ENCODE measurements at regions not wholly inside any gene's neighbourhood (a gene's known extent, or its start where the extent isn't known, plus 50 kb on each side); places are given as distances from the start of the nearest gene placed in this dataset.
"Not testable (repeated sequence)": the region's sequence is repeated elsewhere in the genome, so short reads cannot be mapped to it uniquely, and the experiment has no call there.

- Mint-ChIP-seq H3K4me1 (peaks cover 18% of the 10 kb centered on the region), H3K27me3 (no peaks in the 10 kb centered on the region), H3K27ac (no peak overlapping the region), H3K36me3 (ENCODE audit: low read depth) (no peaks in the 10 kb centered on the region), H3K9me3 (no peaks in the 10 kb centered on the region), H3K4me3 (no peak overlapping the region)
- ChIA-PET CTCF (interaction anchor here (1.0 kb wide), 1 partner anchor 17 kb away, joined by 3 read pairs; no protein-coding TSS in a partner anchor), POLR2A (no interaction called here)
- DNase-seq: no peak
Observed at GRCh38 chr18:59848002-59848401, 51.8 kb upstream of the PMAIP1 start.

GRCh38 chr18:59847491-59847846 is 52.3 kb upstream of the PMAIP1 start:
- H3K4me3 Mint-ChIP-seq; H3K27me3 Mint-ChIP-seq; POLR2A ChIA-PET; H3K27ac Mint-ChIP-seq; H3K36me3 Mint-ChIP-seq (ENCODE audit: low read depth); DNase-seq; H3K9me3 Mint-ChIP-seq: not testable (repeated sequence)
- peaks cover 18% of the 10 kb centered on the region for H3K4me1 Mint-ChIP-seq
- CTCF ChIA-PET: interaction anchor here (0.6 to 1.2 kb wide), 2 partner anchors 10 to 146 kb away, joined by 3 to 4 read pairs; no protein-coding TSS in a partner anchor

- peak; percentile 41 for DNase-seq
- CTCF ChIA-PET: interaction anchor here (0.6 to 1.7 kb wide), 3 partner anchors 9 to 147 kb away, joined by 3 to 4 read pairs (median 3); no protein-coding TSS in a partner anchor
- Mint-ChIP-seq H3K9me3 (no peaks in the 10 kb centered on the region), H3K27ac (no peak overlapping the region), H3K36me3 (ENCODE audit: low read depth) (no peaks in the 10 kb centered on the region), H3K4me1 (peaks cover 18% of the 10 kb centered on the region), H3K4me3 (no peak overlapping the region), H3K27me3 (no peaks in the 10 kb centered on the region)
- POLR2A ChIA-PET: no interaction called here
Observed at GRCh38 chr18:59846814-59847490, 52.8 kb upstream of the PMAIP1 start.

DNA sequence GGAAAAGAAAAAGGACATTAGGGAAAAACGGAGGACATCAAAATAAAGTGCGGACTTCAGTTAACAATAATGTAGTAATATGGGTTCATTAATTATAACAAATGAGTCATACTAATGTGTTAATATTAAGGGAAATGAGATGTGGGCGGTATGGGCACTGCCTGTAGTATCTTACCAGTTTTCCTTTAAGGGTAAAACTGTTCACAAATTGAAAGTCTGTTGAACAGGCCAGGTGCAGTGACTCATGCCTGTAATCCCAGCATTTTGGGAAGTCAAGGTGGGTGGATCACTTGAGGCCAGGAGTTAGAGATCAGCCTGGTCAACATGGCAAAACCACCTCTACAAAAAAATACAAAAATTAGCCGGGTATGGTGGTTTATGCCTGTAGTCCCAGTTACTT is 56.8 kb upstream of the PMAIP1 start:
- peaks cover 14% of the 10 kb centered on the region for H3K4me1 Mint-ChIP-seq
- H3K36me3 Mint-ChIP-seq (ENCODE audit: low read depth): no peaks in the 10 kb centered on the region
- H3K27ac Mint-ChIP-seq: no peak overlapping the region
- DNase-seq: no peak
- POLR2A ChIA-PET: no interaction called here
- no peak overlapping the region for H3K4me3 Mint-ChIP-seq
- no peaks in the 10 kb centered on the region for H3K27me3 Mint-ChIP-seq
- CTCF ChIA-PET: no interaction called here
- no peaks in the 10 kb centered on the region for H3K9me3 Mint-ChIP-seq

DNA sequence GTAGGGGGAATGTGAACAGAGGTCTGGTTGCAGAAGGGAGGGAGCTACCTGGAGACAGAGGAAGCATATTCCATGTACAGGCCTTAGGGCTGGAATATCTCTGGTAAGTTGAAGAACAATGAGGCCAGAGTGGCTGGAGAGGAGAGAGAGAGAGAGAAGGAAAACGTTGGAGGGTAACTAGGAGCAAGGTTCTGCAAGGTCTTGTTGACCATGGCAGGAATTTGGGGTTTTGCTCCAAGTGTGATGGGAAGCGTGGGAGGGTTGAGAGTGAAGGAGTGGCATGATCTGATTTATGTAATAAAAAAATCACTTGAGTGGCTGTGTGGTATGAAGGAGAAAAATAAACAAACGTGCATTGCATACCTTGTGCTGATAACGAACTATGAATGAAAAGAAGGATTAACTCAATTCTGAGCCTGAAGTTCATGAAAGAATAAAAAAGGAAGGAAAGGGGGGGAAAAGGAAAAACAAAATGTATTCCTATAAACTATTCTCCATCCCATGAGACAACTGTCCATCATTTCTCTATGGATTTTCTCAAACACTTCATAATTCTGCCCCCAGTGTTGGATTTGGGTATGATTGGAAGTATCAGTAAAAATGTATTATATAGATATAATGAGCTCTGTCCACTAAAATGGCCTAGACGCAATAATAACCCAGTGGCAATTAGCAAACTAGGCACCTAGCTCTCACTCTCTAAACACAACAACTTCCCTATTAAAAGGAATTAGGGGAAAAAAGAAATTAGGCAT is 59.7 kb upstream of the PMAIP1 start:
- ChIA-PET CTCF (interaction anchor here (0.9 to 1.3 kb wide), 3 partner anchors 40 to 83 kb away, joined by 3 to 4 read pairs (median 4); no protein-coding TSS in a partner anchor), POLR2A (interaction anchor here (1.6 kb wide), 1 partner anchor 59 kb away, joined by 6 read pairs; the partner anchor contains the start of gene PMAIP1)
- Mint-ChIP-seq H3K4me1 (peaks cover 3% of the 10 kb centered on the region), H3K36me3 (ENCODE audit: low read depth) (no peaks in the 10 kb centered on the region), H3K27me3 (no peaks in the 10 kb centered on the region), H3K9me3 (no peaks in the 10 kb centered on the region), H3K4me3 (no peak overlapping the region), H3K27ac (no peak overlapping the region)
- DNase-seq: no peak

- Mint-ChIP-seq H3K27me3 (peaks cover 5% of the 10 kb centered on the region), H3K4me1 (peaks cover 6% of the 10 kb centered on the region), H3K27ac (no peak overlapping the region), H3K36me3 (ENCODE audit: low read depth) (no peaks in the 10 kb centered on the region), H3K4me3 (no peak overlapping the region), H3K9me3 (no peaks in the 10 kb centered on the region)
- ChIA-PET CTCF (interaction anchor here (1.3 kb wide), 1 partner anchor 84 kb away, joined by 4 read pairs; no protein-coding TSS in a partner anchor), POLR2A (interaction anchor here (1.6 kb wide), 1 partner anchor 60 kb away, joined by 6 read pairs; the partner anchor contains the start of gene PMAIP1)
- DNase-seq: no peak
Observed at GRCh38 chr18:59839246-59839645, 60.5 kb upstream of the PMAIP1 start.

- DNase-seq: peak; percentile 51
- ChIA-PET CTCF (interaction anchor here (0.6 to 2.1 kb wide), 13 partner anchors 9 to 720 kb away, joined by 3 to 11 read pairs (median 3); no protein-coding TSS in a partner anchor), POLR2A (no interaction called here)
- Mint-ChIP-seq H3K9me3 (no peaks in the 10 kb centered on the region), H3K27me3 (peaks cover 11% of the 10 kb centered on the region), H3K27ac (no peak overlapping the region), H3K36me3 (ENCODE audit: low read depth) (no peaks in the 10 kb centered on the region), H3K4me1 (peaks cover 11% of the 10 kb centered on the region), H3K4me3 (no peak overlapping the region)
Observed at GRCh38 chr18:59837586-59837985, 62.2 kb upstream of the PMAIP1 start.

DNA sequence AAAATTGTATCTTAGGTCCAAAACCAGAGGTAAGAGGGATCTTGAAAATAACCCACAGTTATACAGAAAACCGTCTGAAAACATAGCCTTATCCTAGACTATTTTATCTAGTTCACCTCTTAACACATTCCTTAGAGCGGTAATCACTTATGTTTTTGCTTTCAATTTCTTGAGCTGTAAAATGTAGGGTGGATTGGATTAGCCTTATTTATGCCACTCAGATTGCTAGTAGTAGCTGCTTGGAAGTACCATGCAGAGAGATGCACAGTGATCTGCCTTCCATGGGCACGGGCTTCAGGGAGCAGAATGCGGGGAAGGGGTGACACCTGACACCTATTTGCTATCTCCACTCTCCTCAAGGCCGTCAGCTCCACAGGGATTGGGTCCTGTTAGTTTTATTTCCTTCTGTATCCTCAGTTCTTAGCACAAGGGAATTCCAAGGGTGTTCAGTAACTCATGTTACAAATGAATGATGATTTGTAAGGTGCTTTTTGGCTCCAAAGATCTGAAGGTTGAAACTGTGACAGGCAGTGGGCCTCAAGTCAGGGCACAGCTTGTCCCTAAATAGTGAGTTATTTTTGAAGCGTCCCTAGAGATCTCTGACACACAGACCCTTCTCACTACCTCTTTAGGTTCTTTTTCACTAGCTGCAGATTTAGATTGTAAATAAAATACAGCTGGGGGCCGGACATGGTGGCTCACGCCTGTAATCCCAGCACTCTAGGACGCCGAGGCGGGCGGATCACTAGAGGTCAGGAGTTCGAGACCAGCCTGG is 64.0 kb upstream of the PMAIP1 start:
- ChIA-PET CTCF (interaction anchor here (0.7 to 2.1 kb wide), 8 partner anchors 10 to 153 kb away, joined by 3 to 11 read pairs (median 3); no protein-coding TSS in a partner anchor), POLR2A (interaction anchor here (1.3 kb wide), 1 partner anchor 118 kb away, joined by 3 read pairs; no protein-coding TSS in a partner anchor)
- H3K9me3 Mint-ChIP-seq: no peaks in the 10 kb centered on the region
- H3K4me1 Mint-ChIP-seq: peaks cover 11% of the 10 kb centered on the region
- no peak for DNase-seq
- H3K4me3 Mint-ChIP-seq: no peak overlapping the region
- no peak overlapping the region for H3K27ac Mint-ChIP-seq
- peaks cover 11% of the 10 kb centered on the region for H3K27me3 Mint-ChIP-seq
- H3K36me3 Mint-ChIP-seq (ENCODE audit: low read depth): no peaks in the 10 kb centered on the region

GRCh38 chr18:59834267-59834666 is 65.5 kb upstream of the PMAIP1 start:
- Mint-ChIP-seq H3K4me1 (peaks cover 11% of the 10 kb centered on the region), H3K27me3 (peaks cover 11% of the 10 kb centered on the region), H3K36me3 (ENCODE audit: low read depth) (no peaks in the 10 kb centered on the region), H3K4me3 (no peak overlapping the region), H3K27ac (no peak overlapping the region), H3K9me3 (no peaks in the 10 kb centered on the region)
- POLR2A ChIA-PET: no interaction called here
- DNase-seq: no peak
- CTCF ChIA-PET: no interaction called here

- POLR2A ChIA-PET: no interaction called here
- Mint-ChIP-seq H3K9me3 (no peaks in the 10 kb centered on the region), H3K36me3 (ENCODE audit: low read depth) (no peaks in the 10 kb centered on the region), H3K27ac (no peak overlapping the region), H3K27me3 (peaks cover 11% of the 10 kb centered on the region), H3K4me1 (peaks cover 11% of the 10 kb centered on the region), H3K4me3 (no peak overlapping the region)
- no peak for DNase-seq
- CTCF ChIA-PET: interaction anchor here (0.6 kb wide), 1 partner anchor 524 kb away, joined by 3 read pairs; no protein-coding TSS in a partner anchor
Observed at GRCh38 chr18:59833785-59834184, 66.0 kb upstream of the PMAIP1 start.

DNA sequence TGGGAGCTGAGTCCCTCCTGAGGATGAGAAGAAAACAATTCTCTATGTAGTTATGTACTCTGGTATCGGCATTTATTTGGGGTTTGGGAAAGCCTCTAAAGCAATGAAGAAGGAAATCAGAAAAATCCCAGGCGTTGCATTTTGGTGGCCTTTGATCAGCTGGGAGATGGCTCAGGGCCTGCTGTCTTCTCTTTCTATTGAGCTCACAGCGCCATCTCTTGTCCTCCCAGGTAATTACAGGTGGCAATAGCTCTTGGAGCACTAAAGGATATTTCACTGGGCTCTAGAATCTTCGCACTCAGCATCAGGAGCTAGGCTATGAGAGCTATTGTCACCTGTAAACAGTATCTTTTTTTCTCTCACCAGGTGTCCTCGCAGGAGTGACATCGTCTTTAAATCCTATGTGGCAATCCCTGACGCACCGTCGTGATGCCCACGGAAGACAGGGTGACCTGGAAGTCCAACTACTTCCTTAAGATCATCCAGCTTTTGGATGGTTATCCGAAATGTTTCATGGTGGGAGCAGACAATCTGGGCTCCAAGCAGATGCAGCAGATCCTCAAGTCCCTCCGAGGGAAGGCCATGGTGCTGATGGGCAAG is 76.1 kb upstream of the PMAIP1 start:
- H3K4me3 Mint-ChIP-seq: no peak overlapping the region

More for the DNA sequence above, 76.1 kb upstream of the PMAIP1 start:
- Mint-ChIP-seq H3K4me1 (no peaks in the 10 kb centered on the region), H3K36me3 (ENCODE audit: low read depth) (no peaks in the 10 kb centered on the region), H3K27ac (no peak overlapping the region), H3K9me3 (no peaks in the 10 kb centered on the region), H3K27me3 (peaks cover 24% of the 10 kb centered on the region)
- DNase-seq: peak; percentile 59
- CTCF ChIA-PET: interaction anchor here (0.6 to 2.8 kb wide), 24 partner anchors 8 to 516 kb away, joined by 3 to 50 read pairs (median 4); partner anchors contain the start of gene CCBE1
- POLR2A ChIA-PET: no interaction called here

Data from activated CD4-positive, alpha-beta memory T cell treated with anti-CD3 and anti-CD28 coated beads, Interleukin-2, amount 10 ng/mL, durations not matched to agents 7 days and 5 days (primary cell).